HEK293T (cell line): ENCODE measurements at regions not wholly inside any gene's neighbourhood (a gene's known extent, or its start where the extent isn't known, plus 50 kb on each side); places are given as distances from the start of the nearest gene placed in this dataset.

Experiments used
- CTCF ChIA-PET: fragments of 350-600 bp; formaldehyde crosslinking; extraction: SDS; loops from one replicate; lab custom pipeline; 2021; ENCODE audit warnings: antibody characterized with exemption, inconsistent platforms; lab: Yijun Ruan, JAX
- POLR2A ChIA-PET: fragments of 350-600 bp; formaldehyde crosslinking; extraction: SDS; loops from one replicate; lab custom pipeline; 2020; ENCODE audit warnings: antibody characterized with exemption, inconsistent platforms; lab: Yijun Ruan, JAX
- DNase-seq: peaks from one replicate; pipeline ENCODE4 v3.0.0; 2012; ENCODE audit warnings: mixed read lengths; ENCODE audit errors: extremely low spot score
- ARNT ChIP-seq: fragments of 450-650 bp; IDR thresholded peaks from 2 replicates; pipeline ENCODE4 v1.6.1; 2017; ENCODE audit warnings: mild to moderate bottlenecking
- BHLHE40 ChIP-seq: fragments of 450-650 bp; IDR thresholded peaks from 2 replicates; pipeline ENCODE4 v1.6.1; 2016; ENCODE audit warnings: mild to moderate bottlenecking, moderate library complexity, borderline replicate concordance
- CTBP1 ChIP-seq: fragments of 450-650 bp; IDR thresholded peaks from 2 replicates; pipeline ENCODE4 v1.6.1; 2016; ENCODE audit warnings: borderline replicate concordance
- ELF4 ChIP-seq: fragments of 450-650 bp; IDR thresholded peaks from 2 replicates; pipeline ENCODE4 v1.6.1; 2017; ENCODE audit warnings: antibody characterized with exemption
- FOXA1 ChIP-seq: fragments of 450-650 bp; IDR thresholded peaks from 2 replicates; pipeline ENCODE4 v1.6.1; 2016; ENCODE audit warnings: mild to moderate bottlenecking
- FOXK2 ChIP-seq: fragments of 450-650 bp; IDR thresholded peaks from 2 replicates; pipeline ENCODE4 v1.6.1; 2016; ENCODE audit warnings: mild to moderate bottlenecking
- FOXM1 ChIP-seq: fragments of 450-650 bp; IDR thresholded peaks from 2 replicates; pipeline ENCODE4 v1.6.1; 2017; ENCODE audit warnings: mild to moderate bottlenecking, borderline replicate concordance
- HDGF ChIP-seq: fragments of 450-650 bp; IDR thresholded peaks from 2 replicates; pipeline ENCODE4 v1.6.1; 2017; ENCODE audit warnings: antibody characterized with exemption, borderline replicate concordance
- L3MBTL2 ChIP-seq: fragments of 450-650 bp; conservative IDR thresholded peaks from 2 replicates; pipeline ENCODE4 v1.6.1; 2016; ENCODE audit warnings: mild to moderate bottlenecking
- LEF1 ChIP-seq: fragments of 450-650 bp; IDR thresholded peaks from 2 replicates; pipeline ENCODE4 v1.6.1; 2017; ENCODE audit warnings: mild to moderate bottlenecking, borderline replicate concordance
- NFRKB ChIP-seq: fragments of 450-650 bp; IDR thresholded peaks from 2 replicates; pipeline ENCODE4 v1.6.1; 2016; ENCODE audit warnings: mild to moderate bottlenecking, moderate library complexity
- SP1 ChIP-seq: fragments of 450-650 bp; IDR thresholded peaks from 2 replicates; pipeline ENCODE4 v1.6.1; 2017
- SUZ12 ChIP-seq: fragments of 450-650 bp; IDR thresholded peaks from 2 replicates; pipeline ENCODE4 v1.6.1; 2016; ENCODE audit warnings: mild to moderate bottlenecking
- TARDBP ChIP-seq: fragments of 450-650 bp; IDR thresholded peaks from 2 replicates; pipeline ENCODE4 v1.6.1; 2016
- ZNF384 ChIP-seq: fragments of 450-650 bp; IDR thresholded peaks from 2 replicates; pipeline ENCODE4 v1.6.1; 2016
- TF ChIP-seq, protein P1 (sequence below): fragments of 450-650 bp; IDR thresholded peaks from 2 replicates; pipeline ENCODE4 v1.6.1; 2016

DNA sequence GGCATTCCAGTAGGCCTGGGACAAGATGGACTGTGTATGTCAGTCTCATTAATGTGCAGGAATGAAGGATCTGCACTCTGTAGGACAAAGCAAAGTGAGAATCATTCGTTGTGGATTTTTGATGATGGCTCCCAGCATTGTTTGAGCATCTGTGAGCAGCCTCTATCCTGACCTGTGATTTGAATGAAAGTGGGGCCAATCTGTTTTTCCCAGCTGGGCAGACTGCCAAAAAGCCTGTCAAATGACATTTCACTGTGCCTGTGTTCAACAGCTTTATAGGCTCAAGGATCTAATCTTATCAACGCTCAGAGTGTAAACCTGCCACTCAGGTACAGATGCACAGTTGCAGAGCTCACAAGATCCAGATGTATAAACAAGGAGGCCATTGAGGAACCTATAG lies 86.7 kb upstream of the SYNDIG1 start:
- no peak for DNase-seq
- TF ChIP-seq NFRKB (no peak), HDGF (no peak), L3MBTL2 (no peak), SUZ12 (no peak), SP1 (no peak), ELF4 (no peak), ARNT (no peak), BHLHE40 (no peak), LEF1 (no peak), CTBP1 (no peak), TARDBP (no peak)
- TF ChIP-seq, protein P1, sequence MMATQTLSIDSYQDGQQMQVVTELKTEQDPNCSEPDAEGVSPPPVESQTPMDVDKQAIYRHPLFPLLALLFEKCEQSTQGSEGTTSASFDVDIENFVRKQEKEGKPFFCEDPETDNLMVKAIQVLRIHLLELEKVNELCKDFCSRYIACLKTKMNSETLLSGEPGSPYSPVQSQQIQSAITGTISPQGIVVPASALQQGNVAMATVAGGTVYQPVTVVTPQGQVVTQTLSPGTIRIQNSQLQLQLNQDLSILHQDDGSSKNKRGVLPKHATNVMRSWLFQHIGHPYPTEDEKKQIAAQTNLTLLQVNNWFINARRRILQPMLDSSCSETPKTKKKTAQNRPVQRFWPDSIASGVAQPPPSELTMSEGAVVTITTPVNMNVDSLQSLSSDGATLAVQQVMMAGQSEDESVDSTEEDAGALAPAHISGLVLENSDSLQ: no peak
- POLR2A ChIA-PET: no interaction called here
- CTCF ChIA-PET: interaction anchor here (0.6 kb wide), 1 partner anchor 119 kb away, joined by 3 read pairs; no protein-coding TSS in a partner anchor

DNA sequence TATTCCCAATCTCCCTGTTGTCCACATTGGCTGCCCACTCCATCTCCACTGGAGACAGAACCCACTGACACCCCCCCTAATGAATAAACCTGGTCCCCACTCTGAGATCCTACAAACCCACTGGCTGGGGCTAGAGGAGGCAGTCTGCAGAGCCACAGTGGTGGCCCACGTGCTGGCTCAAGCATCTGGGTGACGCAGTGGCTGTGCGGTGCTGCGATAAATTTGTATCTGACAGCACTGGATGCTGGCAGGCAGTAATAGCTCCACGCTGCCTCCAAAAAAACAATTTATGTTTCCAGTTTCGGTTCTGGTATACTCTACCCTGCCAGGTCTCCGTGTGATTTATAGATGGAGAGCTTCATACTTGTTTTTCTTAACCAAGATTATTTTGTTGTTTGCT lies 87.1 kb upstream of the SYNDIG1 start:
- DNase-seq: no peak
- ChIA-PET CTCF (no interaction called here), POLR2A (no interaction called here)
- TF ChIP-seq, protein P1: no peak
- TF ChIP-seq TARDBP: no peak
- TF ChIP-seq FOXA1: no peak
- TF ChIP-seq NFRKB: no peak
- no peak for TF ChIP-seq ZNF384
- TF ChIP-seq SUZ12: no peak
- no peak for TF ChIP-seq L3MBTL2
- TF ChIP-seq LEF1: no peak
- TF ChIP-seq FOXK2: no peak
- no peak for TF ChIP-seq SP1
- TF ChIP-seq FOXM1: no peak
- TF ChIP-seq ELF4: no peak
- no peak for TF ChIP-seq ARNT
- TF ChIP-seq CTBP1: no peak
- TF ChIP-seq BHLHE40: no peak
- no peak for TF ChIP-seq HDGF

DNA sequence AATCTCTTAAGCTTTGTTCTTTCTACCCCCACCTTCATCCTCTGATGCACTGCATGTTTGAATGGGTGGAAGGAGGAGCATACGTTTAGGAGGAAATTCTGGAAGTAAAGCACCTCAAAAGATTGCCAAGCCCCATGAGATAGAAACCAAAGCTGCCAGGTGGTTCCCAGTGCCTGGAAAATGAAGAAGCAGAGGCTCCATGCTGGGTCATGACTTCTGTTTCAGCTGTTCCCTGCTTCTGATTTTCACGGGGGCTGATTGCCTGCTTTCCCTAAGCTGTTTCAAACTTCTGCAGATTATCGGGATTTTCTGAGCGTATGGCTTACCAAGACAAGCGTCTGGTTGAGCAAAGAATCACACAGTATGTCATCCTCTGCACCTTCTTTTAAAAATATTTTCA lies 87.5 kb upstream of the SYNDIG1 start:
- CTCF ChIA-PET: no interaction called here
- TF ChIP-seq L3MBTL2 (no peak), TARDBP (no peak), FOXM1 (no peak), NFRKB (no peak), SUZ12 (no peak), HDGF (no peak), CTBP1 (no peak), SP1 (no peak)
- TF ChIP-seq, protein P1: no peak
- POLR2A ChIA-PET: no interaction called here

DNA sequence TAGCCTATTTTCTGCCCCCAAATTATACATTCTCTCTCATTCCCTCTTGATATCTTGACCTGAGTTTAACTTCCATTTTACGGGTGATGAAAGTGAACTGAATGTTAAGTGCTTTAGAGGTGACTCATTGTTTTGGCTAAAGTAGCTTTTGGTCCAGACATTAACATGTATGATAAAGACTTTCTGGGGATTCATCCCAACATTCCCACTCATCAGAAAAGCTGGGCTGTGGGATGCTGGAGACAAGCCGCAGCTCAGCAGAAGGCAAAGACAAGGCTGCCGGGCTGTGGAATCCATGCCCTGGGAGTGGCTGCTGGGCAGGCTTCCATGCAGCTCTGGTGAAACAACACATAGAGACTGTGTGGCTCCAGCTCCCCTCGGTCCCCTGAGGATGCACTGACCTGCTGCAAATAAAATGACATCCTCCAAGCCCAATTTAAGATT lies 89.9 kb upstream of the SYNDIG1 start:
- ChIA-PET POLR2A (no interaction called here), CTCF (no interaction called here)
- no peak for DNase-seq
- TF ChIP-seq ELF4: no peak
- no peak for TF ChIP-seq FOXA1
- TF ChIP-seq SP1: no peak
- TF ChIP-seq ZNF384: no peak
- TF ChIP-seq CTBP1: no peak
- TF ChIP-seq TARDBP: no peak
- no peak for TF ChIP-seq LEF1
- TF ChIP-seq, protein P1: no peak

More for the DNA sequence above, 87.5 kb upstream of the SYNDIG1 start:
- DNase-seq: no peak

DNA sequence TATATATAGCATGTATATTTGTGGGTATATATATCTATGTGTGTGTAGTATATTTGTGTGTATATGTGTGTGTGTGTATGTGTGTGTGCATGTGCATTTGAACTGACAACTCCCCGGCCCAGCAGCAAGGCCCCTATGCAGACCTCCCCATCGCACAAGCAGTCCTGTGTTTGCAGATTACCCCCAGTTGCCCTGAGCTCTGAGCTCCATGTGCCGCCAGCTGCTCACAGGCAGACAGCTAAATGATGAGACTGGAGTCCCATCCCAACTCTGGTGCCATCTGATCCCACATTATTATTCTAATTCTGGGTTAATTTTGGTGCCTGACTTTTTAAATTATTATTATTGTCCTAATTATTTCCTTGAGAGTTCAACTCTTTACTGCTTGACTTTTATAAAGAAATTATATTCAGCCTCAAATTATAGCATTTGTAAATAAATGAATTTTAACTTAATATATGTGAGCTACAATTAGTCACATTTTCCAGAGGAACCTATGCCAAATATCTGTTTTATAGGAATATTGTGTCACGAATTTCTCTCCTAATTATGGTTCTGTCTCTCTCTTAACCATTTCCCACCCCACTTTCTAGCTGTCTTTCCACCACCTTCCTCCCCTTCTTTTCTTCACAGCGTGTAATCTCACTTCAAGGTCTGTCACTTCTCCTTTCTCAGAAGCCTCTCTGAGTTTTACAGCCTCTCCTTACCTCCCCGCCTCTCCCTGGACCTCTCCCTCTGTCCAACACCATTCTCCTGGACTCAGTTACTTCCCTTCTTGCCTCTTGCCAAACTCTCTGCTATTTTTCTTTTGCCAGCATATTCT lies 90.6 kb upstream of the SYNDIG1 start:
- ChIA-PET POLR2A (no interaction called here), CTCF (no interaction called here)
- no peak for TF ChIP-seq LEF1
- TF ChIP-seq TARDBP: no peak
- TF ChIP-seq FOXM1: no peak
- TF ChIP-seq NFRKB: no peak
- no peak for TF ChIP-seq SP1
- no peak for TF ChIP-seq HDGF
- no peak for TF ChIP-seq ELF4
- no peak for TF ChIP-seq FOXA1
- TF ChIP-seq CTBP1: no peak
- TF ChIP-seq BHLHE40: no peak
- no peak for DNase-seq
